ENCODE measurements at regions not wholly inside any gene's neighbourhood (a gene's known extent, or its start where the extent isn't known, plus 50 kb on each side); places are given as distances from the start of the nearest gene placed in this dataset.

- H2AFZ ChIP-seq (ENCODE audit: low read length), result no peak overlapping the region
- FAIRE-seq (no peak), ATAC-seq (no peak), DNase-seq (ENCODE audit: low spot score) (no peak)
- POLR2A ChIA-PET, result no interaction called here
- H3K4me2 ChIP-seq (ENCODE audit: low read depth, low read length), result no peak overlapping the region
- H3K27ac ChIP-seq (ENCODE audit: extremely low read length, insufficient read depth, low read length), result no peak overlapping the region
- intact Hi-C loops (cut with micrococcal nuclease; ENCODE audit: unreplicated experiment) (no loop called here), in situ Hi-C loops (cut with HindIII; ENCODE audit: extremely low pct_ligation_motif_present, low pct_unique_long_range_greater_than_20kb) (no loop called here)
- H3K4me3 ChIP-seq (replicated peaks in 1 of 3; ENCODE audit: insufficient read depth in 1 of 3, low read depth in 2 of 3, low read length in 3 of 3), result no peak overlapping the region
- no peaks in the 10 kb centered on the region for H3K4me1 ChIP-seq (ENCODE audit: insufficient read depth, low read length)
- no peaks in the 10 kb centered on the region for H3K79me2 ChIP-seq (ENCODE audit: insufficient read depth, low read length)
- no TSS peak for BruUV-seq (replicated peaks)
- WGBS (ENCODE audit: low lambda C conversion rate), result 46% methylated on average over 3 of the region's 3 CpGs
- no peak overlapping the region for H3K9ac ChIP-seq (ENCODE audit: insufficient read depth, low read depth, low read length)
- H3K27me3 ChIP-seq (ENCODE audit: control insufficient read depth in 1 of 2, insufficient read depth in 2 of 2, low read length in 2 of 2), result peaks cover 0 to 5% of the 10 kb centered on the region in 2 experiments; a peak in 1 of 5 replicates
- H4K20me1 ChIP-seq (ENCODE audit: insufficient read depth, low read length), result no peaks in the 10 kb centered on the region
- TF ChIP-seq ZNF280D (CRISPR knock-in tag; IDR thresholded peaks at IDR 0.05), result no peak
- no peak for TF ChIP-seq ZNF556 (CRISPR knock-in tag; IDR thresholded peaks at IDR 0.05; ENCODE audit: borderline replicate concordance)
- TF ChIP-seq NCOR1 (IDR thresholded peaks at IDR 0.05; ENCODE audit: borderline replicate concordance, low read length), result no peak
- no peak for TF ChIP-seq HIVEP1 (CRISPR knock-in tag; IDR thresholded peaks at IDR 0.05)
- TF ChIP-seq CC2D1A (CRISPR knock-in tag; IDR thresholded peaks at IDR 0.05), result no peak
- TF ChIP-seq ZNF749 (CRISPR knock-in tag; IDR thresholded peaks at IDR 0.05; ENCODE audit: borderline replicate concordance), result no peak
- TF ChIP-seq SPEN (CRISPR knock-in tag; IDR thresholded peaks at IDR 0.05; ENCODE audit: low read depth), result no peak
- TF ChIP-seq IRF2 (CRISPR knock-in tag; IDR thresholded peaks at IDR 0.05), result no peak
- TF ChIP-seq TFAP4 (IDR thresholded peaks at IDR 0.05; ENCODE audit: borderline replicate concordance, low read depth), result no peak
- no peak for TF ChIP-seq USF2 (IDR thresholded peaks at IDR 0.05; ENCODE audit: low read depth, low read length)
- TF ChIP-seq USF2 (CRISPR knock-in tag; IDR thresholded peaks at IDR 0.05; ENCODE audit: borderline replicate concordance), result no peak
- TF ChIP-seq ZMYM2 (CRISPR knock-in tag; IDR thresholded peaks at IDR 0.05), result no peak
- TF ChIP-seq FOXO4 (CRISPR knock-in tag; conservative IDR thresholded peaks at IDR 0.05), result no peak
- no peak for TF ChIP-seq ARNTL (CRISPR knock-in tag; IDR thresholded peaks at IDR 0.05)
- no peak for TF ChIP-seq KDM5A (IDR thresholded peaks at IDR 0.05; ENCODE audit: borderline replicate concordance, low read length)
- no peak for TF ChIP-seq TP53 (CRISPR knock-in tag; conservative IDR thresholded peaks at IDR 0.05)
- no peak for TF ChIP-seq ZNF710 (CRISPR knock-in tag; IDR thresholded peaks at IDR 0.05; ENCODE audit: borderline replicate concordance)
- peaks cover 12% of the 10 kb centered on the region for H3K9me3 ChIP-seq (ENCODE audit: low read length)
- H3K36me3 ChIP-seq (replicated peaks in 1 of 2; ENCODE audit: control insufficient read depth in 1 of 2, insufficient read depth in 2 of 2, low read length in 2 of 2), result no peaks in the 10 kb centered on the region
- CTCF ChIA-PET (ENCODE audit: low intra/inter-chr PET ratio, low total read pairs), result no interaction called here
Observed at GRCh38 chr2:128428415-128428814, 109.7 kb upstream of the HS6ST1 start.
